ENCODE measurements at regions not wholly inside any gene's neighbourhood (a gene's known extent, or its start where the extent isn't known, plus 50 kb on each side); places are given as distances from the start of the nearest gene placed in this dataset.
A peak's percentile ranks its signal among the peaks of the same experiment; 100 is the strongest.
"Not testable (repeated sequence)": the region's sequence is repeated elsewhere in the genome, so short reads cannot be mapped to it uniquely, and the experiment has no call there.

GRCh38 chr5:163951069-163951468, 445.6 kb downstream of the MAT2B start:
- DNase-seq (ENCODE audit: low read depth in 1 of 2, low spot score in 1 of 2), result peak in 1 of 2 donors; percentile 2
- no peaks in the 10 kb centered on the region for H3K36me3 ChIP-seq
- no peaks in the 10 kb centered on the region for H3K27me3 ChIP-seq
- H3K4me3 ChIP-seq, result no peak overlapping the region
- no peak for TF ChIP-seq CTCF (IDR thresholded peaks at IDR 0.05; ENCODE audit: low read depth, low read length)
- no peak overlapping the region for H3K27ac ChIP-seq
- H3K9me3 ChIP-seq (ENCODE audit: low read depth), result no peaks in the 10 kb centered on the region
- H3K4me1 ChIP-seq (ENCODE audit: low read depth), result no peaks in the 10 kb centered on the region

- Histone ChIP-seq H3K4me1 (ENCODE audit: low read depth) (no peaks in the 10 kb centered on the region), H3K4me3 (no peak overlapping the region), H3K27ac (no peak overlapping the region), H3K27me3 (no peaks in the 10 kb centered on the region), H3K36me3 (no peaks in the 10 kb centered on the region), H3K9me3 (ENCODE audit: low read depth) (no peaks in the 10 kb centered on the region)
- DNase-seq (ENCODE audit: low read depth in 1 of 2, low spot score in 1 of 2), result no peak
- no peak for TF ChIP-seq CTCF (IDR thresholded peaks at IDR 0.05; ENCODE audit: low read depth, low read length)
Observed at GRCh38 chr5:163953901-163954300, 448.5 kb downstream of the MAT2B start.

DNA sequence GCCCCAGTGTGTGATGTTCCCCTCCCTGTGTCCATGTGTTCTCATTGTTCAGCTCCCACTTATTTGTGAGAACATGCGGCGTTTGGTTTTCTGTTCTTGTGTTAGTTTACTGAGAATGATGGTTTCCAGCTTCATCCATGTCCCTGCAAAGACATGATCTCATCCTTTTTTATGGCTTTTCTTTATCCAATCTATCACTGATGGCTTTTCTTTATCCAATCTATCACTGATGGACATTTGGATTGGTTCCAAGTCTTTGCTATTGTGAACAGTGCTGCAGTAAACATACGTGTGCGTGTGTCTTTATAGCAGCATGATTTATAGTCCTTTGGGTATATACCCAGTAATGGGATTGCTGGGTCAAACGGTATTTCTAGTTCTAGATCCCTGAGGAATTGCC, 455.8 kb downstream of the MAT2B start:
- peaks cover 12% of the 10 kb centered on the region for H3K4me1 ChIP-seq (ENCODE audit: low read depth)
- not testable (repeated sequence) for H3K27ac ChIP-seq; H3K27me3 ChIP-seq; H3K36me3 ChIP-seq; DNase-seq (ENCODE audit: low read depth in 1 of 2, low spot score in 1 of 2); H3K4me3 ChIP-seq; H3K9me3 ChIP-seq (ENCODE audit: low read depth)

DNA sequence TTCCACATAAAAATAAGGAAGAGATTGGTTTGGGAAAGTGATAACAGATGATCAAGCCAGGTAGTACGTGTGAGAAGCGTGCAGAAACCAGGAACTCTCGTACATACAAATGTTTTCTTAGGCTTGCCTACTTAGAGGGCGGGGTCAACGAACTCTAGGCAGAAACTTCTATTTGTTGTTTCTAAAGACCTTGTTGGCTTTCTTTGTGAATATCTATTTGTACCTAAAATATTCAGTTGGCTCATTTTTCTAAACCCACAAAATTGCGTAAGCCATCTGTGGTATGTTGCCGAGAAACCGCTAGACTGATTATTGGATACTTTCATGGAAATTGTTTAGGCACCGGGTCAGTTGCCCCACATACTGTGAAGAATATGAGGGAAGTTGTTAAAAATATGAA, 458.5 kb downstream of the MAT2B start:
- peak in 1 of 2 donors; percentile 37 for DNase-seq (ENCODE audit: low read depth in 1 of 2, low spot score in 1 of 2)
- TF ChIP-seq CTCF (IDR thresholded peaks at IDR 0.05; ENCODE audit: low read depth, low read length), result no peak
- Histone ChIP-seq H3K9me3 (ENCODE audit: low read depth) (no peaks in the 10 kb centered on the region), H3K27me3 (no peaks in the 10 kb centered on the region), H3K4me1 (ENCODE audit: low read depth) (peaks cover 12% of the 10 kb centered on the region), H3K27ac (no peak overlapping the region), H3K4me3 (no peak overlapping the region), H3K36me3 (no peaks in the 10 kb centered on the region)

DNA sequence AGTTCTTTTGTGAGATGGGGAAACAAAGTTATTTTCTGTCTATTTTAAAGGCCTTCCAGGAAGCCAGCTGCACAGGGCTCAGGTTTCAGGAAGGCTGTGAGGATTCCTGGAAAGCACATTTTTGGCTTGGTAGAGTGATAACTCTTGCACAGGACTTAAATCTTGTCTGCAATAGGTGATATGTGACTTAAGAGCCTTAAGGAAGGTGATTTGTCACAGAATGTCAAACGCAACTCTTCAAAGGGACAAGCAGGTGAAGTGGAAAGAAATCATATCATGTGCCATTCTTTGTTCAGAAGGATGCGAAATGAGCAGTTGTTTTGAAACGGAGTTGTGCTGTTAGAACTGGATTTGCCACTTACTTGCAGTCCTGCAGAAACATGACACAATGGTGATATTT, 459.3 kb downstream of the MAT2B start:
- Histone ChIP-seq H3K9me3 (ENCODE audit: low read depth) (no peaks in the 10 kb centered on the region), H3K4me3 (no peak overlapping the region), H3K36me3 (no peaks in the 10 kb centered on the region), H3K4me1 (ENCODE audit: low read depth) (peaks cover 12% of the 10 kb centered on the region), H3K27me3 (no peaks in the 10 kb centered on the region), H3K27ac (peak overlapping the region; percentile 52)
- DNase-seq (ENCODE audit: low read depth in 1 of 2, low spot score in 1 of 2), result peak; percentile 11 to 13
- TF ChIP-seq CTCF (IDR thresholded peaks at IDR 0.05; ENCODE audit: low read depth, low read length), result no peak

DNA sequence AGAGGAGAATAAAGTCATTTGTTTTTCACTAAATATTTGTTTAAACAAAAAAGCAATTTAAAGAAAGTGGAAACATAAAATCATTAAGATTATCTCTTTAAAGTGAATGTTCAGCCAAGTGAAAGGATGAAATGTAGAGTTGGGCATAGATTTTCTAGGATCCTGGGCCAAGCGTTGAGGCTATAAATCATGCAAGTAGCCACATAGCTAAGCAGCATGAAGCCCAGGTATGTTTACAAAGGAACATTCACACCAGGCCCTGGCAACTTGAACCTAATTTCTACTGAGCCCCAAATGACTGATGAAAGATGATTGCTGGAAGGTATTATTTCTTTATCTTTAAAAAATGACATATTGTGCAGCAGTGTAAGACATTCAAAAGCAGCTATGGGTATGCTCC, 461.8 kb downstream of the MAT2B start:
- no peak for TF ChIP-seq CTCF (IDR thresholded peaks at IDR 0.05; ENCODE audit: low read depth, low read length)
- no peaks in the 10 kb centered on the region for H3K36me3 ChIP-seq
- H3K4me3 ChIP-seq, result no peak overlapping the region
- no peak overlapping the region for H3K27ac ChIP-seq
- DNase-seq (ENCODE audit: low read depth in 1 of 2, low spot score in 1 of 2), result no peak
- H3K27me3 ChIP-seq, result no peaks in the 10 kb centered on the region
- no peaks in the 10 kb centered on the region for H3K9me3 ChIP-seq (ENCODE audit: low read depth)
- H3K4me1 ChIP-seq (ENCODE audit: low read depth), result peaks cover 12% of the 10 kb centered on the region

Data from cardiac muscle cell (in vitro differentiated cells and primary cell).